ENCODE measurements at regions not wholly inside any gene's neighbourhood (a gene's known extent, or its start where the extent isn't known, plus 50 kb on each side); places are given as distances from the start of the nearest gene placed in this dataset.

- no peak for ATAC-seq
- no TSS peak for BruUV-seq (replicated peaks)
- Histone ChIP-seq H3K9ac (ENCODE audit: insufficient read depth in 1 of 2, low read depth in 2 of 2, low read length in 2 of 2) (no peak overlapping the region), H3K9me3 (replicated peaks; ENCODE audit: control insufficient read depth, insufficient read depth, low read depth, low read length) (no peaks in the 10 kb centered on the region), H3K9me1 (ENCODE audit: control insufficient read depth, insufficient read depth, low read length) (no peaks in the 10 kb centered on the region), H3K4me2 (ENCODE audit: insufficient read depth, low read length) (no peak overlapping the region), H3K27ac (ENCODE audit: extremely low read depth, low read depth, low read length) (no peak overlapping the region), H3K36me3 (ENCODE audit: control insufficient read depth, insufficient read depth, low read length) (no peaks in the 10 kb centered on the region), H4K20me1 (replicated peaks; ENCODE audit: control insufficient read depth, insufficient read depth, low read length) (no peaks in the 10 kb centered on the region), H3K4me3 (no peak overlapping the region), H3K27me3 (ENCODE audit: control insufficient read depth in 2 of 2, insufficient read depth in 2 of 2, low read length in 2 of 2) (no peaks in the 10 kb centered on the region), H2AFZ (ENCODE audit: low read depth, low read length) (no peak overlapping the region), H3K79me2 (ENCODE audit: control insufficient read depth, insufficient read depth, low read length) (no peaks in the 10 kb centered on the region), H3K4me1 (replicated peaks in 1 of 2; ENCODE audit: control insufficient read depth in 2 of 2, insufficient read depth in 2 of 2, low read length in 2 of 2) (no peaks in the 10 kb centered on the region)
- DNase-seq (ENCODE audit: extremely low read depth in 1 of 4, low spot score in 3 of 4), result no peak
- in situ Hi-C loops (cut with MboI) (no loop called here), intact Hi-C loops (cut with micrococcal nuclease) (no loop called here)
- TF ChIP-seq ZSCAN32 (CRISPR knock-in tag; IDR thresholded peaks at IDR 0.05), result no peak
- no peak for TF ChIP-seq ELF1 (tag; IDR thresholded peaks at IDR 0.05)
- TF ChIP-seq XRCC3 (IDR thresholded peaks at IDR 0.05), result no peak
- TF ChIP-seq NCOA1 (IDR thresholded peaks at IDR 0.05; ENCODE audit: low read depth), result no peak
- CTCF ChIA-PET (ENCODE audit: low intra/inter-chr PET ratio), result no interaction called here
- FAIRE-seq, result no peak
- POLR2A ChIA-PET, result no interaction called here
Observed at GRCh38 chr4:110801591-110801990, 178.7 kb upstream of the PITX2 start.

- CTCF ChIA-PET (ENCODE audit: low intra/inter-chr PET ratio), result no interaction called here
- DNase-seq (ENCODE audit: extremely low read depth in 1 of 4, low spot score in 3 of 4), result no peak
- under 1% methylated on average over 6 of the region's 6 CpGs for WGBS (ENCODE audit: insufficient coverage, low coverage, missing lambda C conversion rate)
- H3K79me2 ChIP-seq (ENCODE audit: control insufficient read depth, insufficient read depth, low read length), result no peaks in the 10 kb centered on the region
- no TSS peak for BruUV-seq (replicated peaks)
- intact Hi-C loops (cut with micrococcal nuclease), result no loop called here
- no peaks in the 10 kb centered on the region for H3K4me1 ChIP-seq (replicated peaks in 1 of 2; ENCODE audit: control insufficient read depth in 2 of 2, insufficient read depth in 2 of 2, low read length in 2 of 2)
- H3K27me3 ChIP-seq (ENCODE audit: control insufficient read depth in 2 of 2, insufficient read depth in 2 of 2, low read length in 2 of 2), result no peaks in the 10 kb centered on the region
- no peak overlapping the region for H3K27ac ChIP-seq (ENCODE audit: extremely low read depth, low read depth, low read length)
- H3K9me1 ChIP-seq (ENCODE audit: control insufficient read depth, insufficient read depth, low read length), result no peaks in the 10 kb centered on the region
- POLR2A ChIA-PET, result no interaction called here
- no peak for FAIRE-seq
- ATAC-seq, result no peak
- H4K20me1 ChIP-seq (replicated peaks; ENCODE audit: control insufficient read depth, insufficient read depth, low read length), result no peaks in the 10 kb centered on the region
- TF ChIP-seq NCOA2 (IDR thresholded peaks at IDR 0.05; ENCODE audit: partially characterized antibody in 2 of 2) (no peak), TFE3 (CRISPR knock-in tag; IDR thresholded peaks at IDR 0.05) (peak; percentile 29)
- H3K9me3 ChIP-seq (replicated peaks; ENCODE audit: control insufficient read depth, insufficient read depth, low read depth, low read length), result no peaks in the 10 kb centered on the region
- no peak overlapping the region for H3K9ac ChIP-seq (ENCODE audit: insufficient read depth in 1 of 2, low read depth in 2 of 2, low read length in 2 of 2)
- H3K4me3 ChIP-seq, result no peak overlapping the region
- no peaks in the 10 kb centered on the region for H3K36me3 ChIP-seq (ENCODE audit: control insufficient read depth, insufficient read depth, low read length)
- H3K4me2 ChIP-seq (ENCODE audit: insufficient read depth, low read length), result no peak overlapping the region
- no peak overlapping the region for H2AFZ ChIP-seq (ENCODE audit: low read depth, low read length)
- in situ Hi-C loops (cut with MboI), result no loop called here
Observed at GRCh38 chr4:110808351-110808878, 185.5 kb upstream of the PITX2 start.
